Loucy (cell line): ENCODE measurements at regions not wholly inside any gene's neighbourhood (a gene's known extent, or its start where the extent isn't known, plus 50 kb on each side); places are given as distances from the start of the nearest gene placed in this dataset.

Source experiments
- H2AFZ ChIP-seq: fragments of 200-600 bp; sonication (generic); 2 replicates; pipeline ENCODE4 v1.6.0; 2016; ENCODE audit warnings: antibody characterized with exemption, mild to moderate bottlenecking, low read length, moderate library complexity
- H3F3A ChIP-seq: fragments of 200-600 bp; 2 replicates; pipeline ENCODE4 v1.6.0; 2016; ENCODE audit warnings: antibody characterized with exemption, low read depth, mild to moderate bottlenecking
- H3K27me3 ChIP-seq: fragments of 200-600 bp; sonication (generic); 2 replicates; pipeline ENCODE4 v1.6.1; 2014; ENCODE audit warnings: low read length, mild to moderate bottlenecking; ENCODE audit not compliant: insufficient read depth, poor library complexity, severe bottlenecking
- H3K36me3 ChIP-seq: fragments of 200-600 bp; sonication (generic); 2 replicates; pipeline ENCODE4 v1.6.1; 2016; ENCODE audit warnings: low read length; ENCODE audit not compliant: insufficient read depth
- H3K4me1 ChIP-seq: fragments of 200-600 bp; sonication (generic); 2 replicates; pipeline ENCODE4 v1.5.1; 2014; ENCODE audit warnings: low read length, mild to moderate bottlenecking; ENCODE audit not compliant: insufficient read depth, poor library complexity, severe bottlenecking
- H3K4me2 ChIP-seq: fragments of 200-600 bp; sonication (generic); 2 replicates; pipeline ENCODE4 v1.6.0; 2014; ENCODE audit warnings: antibody characterized with exemption, low read length, low read depth, mild to moderate bottlenecking; ENCODE audit not compliant: poor library complexity, severe bottlenecking
- H3K4me3 ChIP-seq: fragments of 200-600 bp; sonication (generic); 2 replicates; pipeline ENCODE4 v1.5.1; 2014; ENCODE audit warnings: low read length, mild to moderate bottlenecking, mixed read lengths; ENCODE audit not compliant: poor library complexity, severe bottlenecking
- H3K79me2 ChIP-seq: fragments of 200-600 bp; sonication (generic); 2 replicates; pipeline ENCODE4 v1.6.1; 2014; ENCODE audit warnings: low read length; ENCODE audit not compliant: insufficient read depth
- H3K9ac ChIP-seq: fragments of 200-600 bp; sonication (generic); 2 replicates; pipeline ENCODE4 v1.6.0; 2014; ENCODE audit warnings: mild to moderate bottlenecking, low read depth, low read length, moderate library complexity; ENCODE audit not compliant: poor library complexity, severe bottlenecking
- H3K9me2 ChIP-seq: fragments of 200-600 bp; sonication (generic); replicated peaks from 2 replicates; pipeline ENCODE4 v1.6.1; 2016; ENCODE audit warnings: low read depth, low read length, mixed read lengths
- H3K9me3 ChIP-seq: fragments of 200-600 bp; sonication (generic); 2 replicates; pipeline ENCODE4 v1.6.1; 2014; ENCODE audit warnings: mild to moderate bottlenecking, antibody characterized with exemption, low read length, low read depth; ENCODE audit not compliant: insufficient read depth
- H4K20me1 ChIP-seq: fragments of 200-600 bp; sonication (generic); 2 replicates; pipeline ENCODE4 v1.6.0; 2014; ENCODE audit warnings: antibody characterized with exemption, low read length, mild to moderate bottlenecking; ENCODE audit not compliant: insufficient read depth, poor library complexity, severe bottlenecking
- EZH2phosphoT487 ChIP-seq: fragments of 200-600 bp; IDR thresholded peaks from 2 replicates; pipeline ENCODE4 v1.6.1; 2018; ENCODE audit warnings: antibody characterized with exemption, mild to moderate bottlenecking, moderate library complexity, borderline replicate concordance
- TF ChIP-seq, protein P1 (sequence below): fragments of 200-600 bp; sonication (generic); conservative IDR thresholded peaks from 2 replicates; pipeline ENCODE4 v1.5.1; 2014; ENCODE audit warnings: mild to moderate bottlenecking, antibody characterized with exemption, low read length

DNA sequence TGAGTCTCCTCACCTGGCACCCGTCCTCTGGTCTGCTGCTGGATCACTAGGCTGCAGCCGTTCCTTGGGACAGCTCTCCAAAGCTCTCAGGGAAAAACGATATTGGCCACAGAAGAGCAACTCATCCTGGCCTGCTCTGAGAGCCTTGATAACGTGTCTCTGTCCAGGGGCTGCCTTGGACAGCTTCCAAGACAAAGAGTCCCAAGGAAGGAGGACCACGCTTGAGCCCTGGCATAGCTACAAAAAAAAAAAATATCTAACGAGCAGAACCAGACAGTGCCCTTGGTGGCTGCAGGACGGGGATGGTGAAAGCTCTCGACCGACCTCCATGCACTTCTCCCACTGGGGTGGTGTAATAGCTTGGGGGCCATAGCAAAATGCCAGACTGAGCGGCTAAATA, 589.6 kb downstream of the NPHP4 start:
- Histone ChIP-seq H2AFZ (no peak overlapping the region), H3K27me3 (no peaks in the 10 kb centered on the region), H3K9me2 (no peaks in the 10 kb centered on the region), H3K4me2 (no peak overlapping the region), H3F3A (no peaks in the 10 kb centered on the region), H3K4me3 (no peak overlapping the region), H3K36me3 (no peaks in the 10 kb centered on the region), H3K79me2 (no peaks in the 10 kb centered on the region), H4K20me1 (no peaks in the 10 kb centered on the region), H3K9me3 (no peaks in the 10 kb centered on the region; the same call in 1 of the 2 replicates), H3K4me1 (no peaks in the 10 kb centered on the region), H3K9ac (no peak overlapping the region)
- TF ChIP-seq, protein P1, sequence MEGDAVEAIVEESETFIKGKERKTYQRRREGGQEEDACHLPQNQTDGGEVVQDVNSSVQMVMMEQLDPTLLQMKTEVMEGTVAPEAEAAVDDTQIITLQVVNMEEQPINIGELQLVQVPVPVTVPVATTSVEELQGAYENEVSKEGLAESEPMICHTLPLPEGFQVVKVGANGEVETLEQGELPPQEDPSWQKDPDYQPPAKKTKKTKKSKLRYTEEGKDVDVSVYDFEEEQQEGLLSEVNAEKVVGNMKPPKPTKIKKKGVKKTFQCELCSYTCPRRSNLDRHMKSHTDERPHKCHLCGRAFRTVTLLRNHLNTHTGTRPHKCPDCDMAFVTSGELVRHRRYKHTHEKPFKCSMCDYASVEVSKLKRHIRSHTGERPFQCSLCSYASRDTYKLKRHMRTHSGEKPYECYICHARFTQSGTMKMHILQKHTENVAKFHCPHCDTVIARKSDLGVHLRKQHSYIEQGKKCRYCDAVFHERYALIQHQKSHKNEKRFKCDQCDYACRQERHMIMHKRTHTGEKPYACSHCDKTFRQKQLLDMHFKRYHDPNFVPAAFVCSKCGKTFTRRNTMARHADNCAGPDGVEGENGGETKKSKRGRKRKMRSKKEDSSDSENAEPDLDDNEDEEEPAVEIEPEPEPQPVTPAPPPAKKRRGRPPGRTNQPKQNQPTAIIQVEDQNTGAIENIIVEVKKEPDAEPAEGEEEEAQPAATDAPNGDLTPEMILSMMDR = no peak
- no peak for TF ChIP-seq EZH2phosphoT487

DNA sequence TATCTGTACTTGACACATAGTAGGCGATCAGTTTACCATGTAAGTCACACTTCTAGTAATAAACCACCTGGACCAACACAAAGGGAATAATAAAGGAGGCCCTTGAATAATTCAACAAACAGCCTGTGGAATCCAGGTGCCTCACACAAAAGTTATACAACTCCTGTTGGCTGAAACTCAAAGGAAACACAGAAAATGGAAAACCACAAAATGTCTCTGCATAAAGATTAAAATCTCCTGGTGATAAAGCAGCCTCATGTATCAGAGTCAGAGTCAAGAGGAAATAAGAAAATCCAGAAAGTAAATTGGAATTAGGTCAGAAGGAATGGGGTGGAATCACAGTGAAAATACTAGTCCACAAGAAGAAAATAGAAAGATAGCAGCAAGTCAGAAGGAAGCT, 592.5 kb downstream of the NPHP4 start:
- no peaks in the 10 kb centered on the region for H3K36me3 ChIP-seq
- H3K4me2 ChIP-seq = no peak overlapping the region
- 0 out of 2 replicates have a peak, but pooled peaks cover 4% of the 10 kb centered on the region for H3K9me3 ChIP-seq
- no peaks in the 10 kb centered on the region for H3F3A ChIP-seq
- no peak overlapping the region for H3K9ac ChIP-seq
- no peak overlapping the region for H3K4me3 ChIP-seq
- H2AFZ ChIP-seq = no peak overlapping the region
- H3K27me3 ChIP-seq = no peaks in the 10 kb centered on the region
- H3K79me2 ChIP-seq = no peaks in the 10 kb centered on the region
- TF ChIP-seq, protein P1 = no peak
- TF ChIP-seq EZH2phosphoT487 = no peak
- no peaks in the 10 kb centered on the region for H3K4me1 ChIP-seq
- H4K20me1 ChIP-seq = no peaks in the 10 kb centered on the region
- H3K9me2 ChIP-seq = no peaks in the 10 kb centered on the region

DNA sequence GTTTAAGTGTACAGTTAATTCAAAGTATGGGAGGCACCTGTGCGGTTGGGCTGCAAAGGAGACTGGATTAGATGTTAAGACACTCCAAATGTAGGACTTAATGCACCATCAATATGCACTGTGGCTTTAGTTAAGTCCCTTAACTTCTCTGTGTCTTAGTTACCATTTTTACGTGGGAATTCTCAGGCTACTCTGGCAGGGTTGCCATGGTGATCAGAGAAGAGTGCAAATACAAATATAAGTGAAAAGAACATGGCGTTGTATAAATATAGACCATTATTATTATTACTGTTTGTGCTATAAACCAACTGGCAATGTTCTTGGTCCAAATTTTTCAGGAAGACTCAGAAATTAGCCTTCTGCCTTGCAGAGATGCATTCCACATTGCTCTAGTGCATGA, 595.6 kb downstream of the NPHP4 start:
- no peaks in the 10 kb centered on the region for H3F3A ChIP-seq
- TF ChIP-seq EZH2phosphoT487 = no peak
- TF ChIP-seq, protein P1 = no peak
- H4K20me1 ChIP-seq = no peaks in the 10 kb centered on the region
- no peaks in the 10 kb centered on the region for H3K4me1 ChIP-seq
- no peaks in the 10 kb centered on the region for H3K36me3 ChIP-seq
- no peak overlapping the region for H3K4me2 ChIP-seq
- no peak overlapping the region for H3K4me3 ChIP-seq
- no peak overlapping the region for H2AFZ ChIP-seq
- H3K9me3 ChIP-seq = 0 out of 2 replicates have a peak, but pooled peaks cover 4% of the 10 kb centered on the region
- H3K9ac ChIP-seq = no peak overlapping the region
- no peaks in the 10 kb centered on the region for H3K9me2 ChIP-seq
- H3K79me2 ChIP-seq = no peaks in the 10 kb centered on the region
- H3K27me3 ChIP-seq = no peaks in the 10 kb centered on the region
